Fibroblast of skin of right biceps (primary cell): ENCODE measurements at regions not wholly inside any gene's neighbourhood (a gene's known extent, or its start where the extent isn't known, plus 50 kb on each side); places are given as distances from the start of the nearest gene placed in this dataset.
"Not testable (repeated sequence)": the region's sequence is repeated elsewhere in the genome, so short reads cannot be mapped to it uniquely, and the experiment has no call there.

ENCODE experiments used
- DNase-seq: peaks from one replicate; pipeline ENCODE4 v3.0.0-alpha.2; 2013

GRCh38 chr2:56813490-56813889, 629.7 kb downstream of the CCDC85A start:
- DNase-seq: no peak

DNA sequence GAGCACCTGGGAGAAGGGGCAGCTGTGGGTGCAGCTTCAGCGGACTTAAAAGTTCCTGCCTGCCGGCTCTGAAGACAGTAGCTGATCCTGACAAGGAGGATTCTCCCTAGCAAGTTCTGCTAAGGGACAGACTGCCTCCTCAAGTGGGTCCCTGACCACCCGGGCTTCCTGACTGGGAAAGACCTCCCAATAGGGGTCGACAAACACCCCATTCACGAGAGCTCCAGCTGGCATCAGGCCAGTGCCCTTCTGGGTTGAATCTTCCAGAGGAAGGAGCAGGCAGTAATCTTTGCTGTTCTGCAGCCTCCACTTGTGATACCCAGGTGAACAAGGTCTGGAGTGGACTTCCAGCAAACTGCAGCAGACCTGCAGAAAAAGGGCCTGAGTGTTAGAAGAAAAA, 632.9 kb downstream of the CCDC85A start:
- no peak for DNase-seq

- no peak for DNase-seq
These were observed 648.0 kb downstream of the CCDC85A start for GRCh38 chr2:56831780-56832179.

GRCh38 chr2:56834686-56835085, 650.9 kb downstream of the CCDC85A start:
- no peak for DNase-seq

DNA sequence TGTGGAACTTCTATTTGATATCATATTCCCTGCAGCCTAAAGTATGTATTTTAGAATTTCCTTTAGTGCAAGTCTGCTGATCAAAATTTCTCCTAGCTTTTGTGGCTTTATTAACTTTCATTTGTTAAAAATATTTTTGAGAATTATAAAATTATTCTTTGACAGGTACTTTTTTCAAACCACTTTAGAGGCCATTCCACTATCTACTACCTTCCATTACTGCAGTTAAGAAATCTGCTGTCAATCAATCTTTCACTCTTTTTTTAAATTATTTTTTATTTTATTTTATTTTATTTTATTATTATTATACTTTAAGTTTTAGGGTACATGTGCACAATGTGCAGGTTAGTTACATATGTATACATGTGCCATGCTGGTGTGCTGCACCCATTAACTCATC, 656.2 kb downstream of the CCDC85A start:
- DNase-seq: not testable (repeated sequence)

- no peak for DNase-seq
These were observed 677.2 kb downstream of the CCDC85A start for GRCh38 chr2:56860991-56861390.

GRCh38 chr2:56871644-56872043, 687.9 kb downstream of the CCDC85A start:
- peak; percentile 20 for DNase-seq

DNA sequence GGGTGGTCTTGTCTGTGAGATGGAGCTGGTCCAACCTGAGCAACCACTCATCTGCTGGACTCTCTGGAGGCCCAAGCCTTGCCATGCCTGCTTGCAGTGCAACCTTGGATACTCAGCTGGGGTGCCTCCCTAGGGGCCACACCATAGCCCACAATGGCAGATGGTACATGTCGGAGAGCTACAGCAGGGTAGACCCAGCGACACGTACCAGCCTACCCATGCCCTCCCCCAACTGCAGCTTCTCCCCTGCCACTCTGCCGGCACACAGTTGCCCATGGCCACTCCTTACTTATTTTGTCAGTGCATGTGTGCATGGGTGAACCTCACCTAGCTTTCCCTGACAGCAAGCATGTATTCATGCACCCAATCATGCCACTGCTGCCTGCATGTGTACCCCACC, 690.9 kb downstream of the CCDC85A start:
- DNase-seq: no peak

GRCh38 chr2:56889738-56890137, 705.9 kb downstream of the CCDC85A start:
- DNase-seq: no peak

DNA sequence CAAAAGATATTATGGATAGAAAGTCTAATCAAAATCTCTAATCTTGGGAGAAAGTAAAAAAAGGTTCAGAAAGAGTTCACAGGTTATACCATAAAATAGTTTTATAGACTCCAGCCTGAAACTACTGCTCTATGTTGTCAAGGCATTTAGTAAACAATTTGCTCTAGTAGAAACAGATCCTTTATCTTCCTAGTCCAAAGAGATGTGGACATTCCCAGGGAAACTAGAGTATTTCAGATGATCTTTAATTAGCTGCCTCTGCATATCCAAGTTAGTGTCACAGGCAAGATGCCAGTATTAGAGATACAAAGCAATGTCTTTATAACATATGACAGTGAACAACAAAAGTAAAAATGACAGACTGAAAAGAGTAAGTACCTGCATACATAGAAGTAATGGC, 708.6 kb downstream of the CCDC85A start:
- no peak for DNase-seq

- no peak for DNase-seq
These were observed 715.2 kb downstream of the CCDC85A start for GRCh38 chr2:56898986-56899385.

DNA sequence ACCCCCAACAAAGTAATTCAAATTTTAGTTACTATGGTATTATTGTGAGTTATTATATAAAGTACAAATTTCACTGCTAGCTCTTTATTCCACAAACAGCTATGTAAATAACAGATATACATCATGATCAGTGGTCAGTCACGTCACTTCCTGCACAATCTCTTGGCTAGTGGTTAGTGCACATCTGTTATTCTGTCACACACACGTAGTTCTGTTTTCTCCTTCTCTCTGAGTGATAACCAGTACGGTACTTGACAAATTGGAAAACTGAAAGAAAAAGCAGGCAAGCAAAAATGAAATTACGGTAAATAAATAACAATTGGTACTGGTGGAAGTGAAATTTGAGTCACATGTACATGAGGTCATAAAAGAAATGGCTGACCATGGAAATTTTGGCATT, 728.7 kb downstream of the CCDC85A start:
- DNase-seq: no peak

DNA sequence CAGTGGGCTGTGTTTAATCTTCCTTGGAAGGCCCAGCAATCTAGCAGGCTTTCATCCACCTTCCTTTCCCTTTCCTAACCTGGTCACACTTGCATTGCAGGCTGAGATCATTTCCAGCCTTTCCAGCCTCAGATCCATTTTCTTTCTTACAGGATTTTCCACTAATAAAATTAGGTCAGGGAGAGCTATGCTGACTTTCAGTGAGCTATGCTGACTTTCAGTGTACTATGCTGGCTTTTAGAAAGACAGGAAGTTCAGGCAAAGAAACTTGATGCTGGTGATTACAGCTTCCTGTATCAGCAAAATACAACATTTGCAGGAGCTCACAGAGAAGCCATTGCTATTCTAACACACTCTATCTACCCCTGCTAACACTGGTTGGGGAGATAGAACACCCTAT, 735.0 kb downstream of the CCDC85A start:
- DNase-seq: no peak

DNA sequence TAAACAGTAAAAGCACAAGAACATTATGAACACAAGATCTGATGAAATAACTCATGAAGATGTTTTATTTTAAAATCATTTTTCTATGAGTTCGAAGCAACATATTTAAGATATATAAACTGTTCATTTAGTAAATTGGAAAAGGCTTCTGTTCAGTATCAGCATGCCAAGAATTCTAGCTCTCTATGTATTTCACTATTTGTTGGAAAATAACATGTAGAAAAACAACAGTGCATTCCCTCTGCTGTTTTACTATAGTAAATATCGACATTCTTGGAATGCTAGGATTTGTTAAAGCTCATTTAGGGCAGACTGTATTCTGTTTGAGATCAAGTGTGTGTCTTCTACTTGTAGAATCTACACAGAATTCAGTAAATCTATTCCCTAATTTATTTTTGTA, 750.2 kb downstream of the CCDC85A start:
- DNase-seq: no peak

- no peak for DNase-seq
These were observed 751.1 kb downstream of the CCDC85A start for GRCh38 chr2:56934866-56935265.

DNA sequence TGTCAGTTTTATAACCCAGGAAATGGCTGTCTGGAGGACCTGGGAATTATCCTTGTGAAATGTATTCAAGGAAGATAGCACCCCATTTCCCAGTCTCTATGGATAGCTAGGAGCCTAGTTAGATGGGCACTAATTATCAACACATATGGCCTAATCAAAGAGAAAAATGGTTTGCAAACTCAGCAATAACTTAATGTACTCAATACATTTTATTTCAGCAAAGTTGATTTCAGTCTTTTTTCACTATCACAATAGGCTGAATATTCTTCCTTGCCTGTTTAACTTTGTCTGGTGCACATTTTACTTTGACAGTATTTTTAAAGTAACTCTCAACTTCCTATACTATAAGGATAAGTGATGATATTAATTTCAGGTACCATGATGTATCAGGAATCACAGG, 756.3 kb downstream of the CCDC85A start:
- no peak for DNase-seq

DNA sequence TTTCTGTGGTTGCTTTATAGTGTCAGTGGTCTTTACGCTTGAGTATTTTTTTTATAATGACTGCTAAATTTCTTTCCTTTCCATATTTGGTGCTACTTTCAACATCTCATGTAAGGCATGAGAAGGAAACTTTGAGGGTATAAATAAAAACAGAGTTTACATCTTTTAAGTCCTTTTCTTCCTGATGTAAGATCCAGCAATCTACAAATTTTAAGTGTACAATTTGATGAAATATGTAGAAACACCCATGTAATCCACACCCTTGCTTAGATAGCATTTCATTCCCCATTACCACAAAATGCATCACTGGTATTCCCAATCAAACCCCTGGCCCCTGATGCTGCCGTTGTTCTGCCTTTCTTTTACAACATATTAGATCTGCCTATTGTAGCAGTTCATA, 769.1 kb downstream of the CCDC85A start:
- DNase-seq: no peak

GRCh38 chr2:56960581-56960980, 776.8 kb downstream of the CCDC85A start:
- no peak for DNase-seq

DNA sequence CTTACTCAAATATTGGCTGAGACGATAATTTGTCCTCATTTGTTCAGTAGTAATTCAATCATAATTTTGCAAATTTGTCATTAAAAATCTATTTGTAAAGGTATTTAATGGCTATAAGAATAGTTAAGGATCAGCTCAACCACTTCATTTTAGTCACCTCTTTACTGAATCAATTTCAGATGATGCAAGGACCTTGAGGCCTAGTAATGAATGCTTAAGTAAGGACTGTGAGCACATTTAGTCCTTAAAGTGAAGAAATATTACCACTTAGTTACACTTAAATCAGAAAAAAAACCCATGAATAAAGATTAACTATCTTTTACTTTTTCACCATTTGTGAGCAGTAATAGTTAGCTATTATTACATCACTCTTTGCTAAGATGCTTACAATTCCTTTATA, 778.9 kb downstream of the CCDC85A start:
- DNase-seq: no peak

- no peak for DNase-seq
These were observed 785.7 kb downstream of the CCDC85A start for GRCh38 chr2:56969513-56969912.

- no peak for DNase-seq
These were observed 787.7 kb downstream of the CCDC85A start for GRCh38 chr2:56971383-56971974.

DNA sequence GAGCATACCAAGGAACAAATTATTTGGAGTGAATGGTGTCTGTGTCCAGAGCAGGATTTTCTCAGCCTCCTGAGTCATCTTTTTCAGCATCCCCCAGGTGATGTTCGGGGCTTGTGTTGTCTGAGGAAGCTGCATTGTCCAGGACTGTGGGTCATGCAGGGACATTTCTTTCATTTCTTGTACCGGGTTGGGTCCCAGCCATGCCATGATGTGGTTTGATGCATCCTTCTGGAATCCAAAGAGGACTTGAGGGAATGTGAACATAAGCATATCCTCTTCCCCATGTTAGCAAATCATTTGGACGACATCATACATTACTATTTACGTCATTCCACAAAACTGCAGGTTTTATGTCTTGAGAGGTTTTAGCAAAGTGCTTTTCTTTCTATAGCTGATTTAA, 797.8 kb downstream of the CCDC85A start:
- peak; percentile 68 for DNase-seq

DNA sequence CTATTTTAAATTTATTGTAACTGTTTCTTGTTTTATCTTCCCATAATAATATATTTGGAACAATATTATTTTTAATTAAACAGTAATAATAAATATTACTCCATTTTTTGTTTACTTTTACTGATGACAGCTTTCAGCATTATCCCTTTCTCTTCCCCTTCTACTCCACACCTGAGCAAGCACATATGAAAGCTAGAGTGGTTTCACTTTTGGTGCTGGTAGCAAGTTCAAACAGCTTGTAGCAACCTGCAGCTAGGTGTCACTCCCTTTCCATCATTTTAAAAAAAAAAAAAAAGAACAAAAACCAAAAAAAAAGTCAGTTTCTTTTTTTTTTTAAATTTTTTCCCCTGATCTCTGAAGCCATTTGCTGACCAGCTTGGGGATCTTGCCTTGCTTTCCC, 801.8 kb downstream of the CCDC85A start:
- DNase-seq: no peak

GRCh38 chr2:57022496-57022895, 838.7 kb downstream of the CCDC85A start:
- no peak for DNase-seq

DNA sequence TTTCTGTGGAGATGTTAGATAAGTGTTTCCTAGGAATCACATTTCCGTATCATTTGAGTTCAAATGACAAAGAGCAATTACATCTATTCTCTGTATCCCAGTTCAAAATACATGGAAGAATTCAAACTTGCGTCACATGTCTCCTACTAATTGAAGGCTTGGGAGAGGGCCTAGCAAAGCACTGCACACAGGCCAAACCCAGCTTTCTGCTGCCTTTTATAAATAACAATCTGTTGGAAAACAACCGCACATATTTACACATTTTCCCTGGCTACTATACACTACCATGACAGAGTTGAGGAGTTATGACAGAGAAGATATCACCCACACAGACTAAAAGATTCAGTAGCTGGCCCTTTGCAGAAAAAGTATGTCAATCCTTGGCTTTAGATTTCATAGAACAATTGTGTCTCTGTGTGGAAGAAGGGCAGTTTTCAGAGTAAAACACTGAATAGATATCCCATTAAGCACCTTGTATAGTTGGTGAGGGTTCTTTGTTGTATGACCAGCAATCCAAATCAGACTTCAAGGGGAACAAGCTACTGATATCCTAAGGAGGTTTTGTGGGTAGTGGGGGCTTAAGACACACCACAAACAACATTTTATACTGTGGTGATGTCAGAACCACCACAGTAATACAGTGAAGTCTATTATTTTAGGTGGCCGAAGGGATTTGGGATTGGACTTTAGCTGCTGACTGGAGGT, 861.3 kb downstream of the CCDC85A start:
- no peak for DNase-seq
